ENCODE measurements at regions not wholly inside any gene's neighbourhood (a gene's known extent, or its start where the extent isn't known, plus 50 kb on each side); places are given as distances from the start of the nearest gene placed in this dataset.
A peak's percentile ranks its signal among the peaks of the same experiment; 100 is the strongest.
"Not testable (repeated sequence)": the region's sequence is repeated elsewhere in the genome, so short reads cannot be mapped to it uniquely, and the experiment has no call there.

DNA sequence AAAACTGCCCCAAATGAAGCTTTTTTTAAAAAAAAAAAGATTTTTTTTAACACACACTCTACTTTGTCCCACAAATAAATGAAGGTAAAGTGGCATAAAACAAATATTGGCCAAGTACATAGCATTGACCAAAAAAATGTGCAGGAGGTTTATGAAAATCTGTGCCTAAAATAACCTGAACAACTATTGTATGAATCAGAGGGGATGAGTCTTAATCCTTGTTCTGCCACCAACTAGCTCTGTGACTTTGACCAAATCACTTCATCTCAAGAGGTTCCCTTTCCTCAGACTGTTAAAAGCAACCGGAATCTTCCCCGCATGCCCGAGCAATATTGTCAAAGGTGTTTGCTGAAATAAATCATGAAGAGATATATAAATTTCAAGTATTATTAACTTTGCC, 150.4 kb upstream of the NEBL start:
- no peak for DNase-seq

DNA sequence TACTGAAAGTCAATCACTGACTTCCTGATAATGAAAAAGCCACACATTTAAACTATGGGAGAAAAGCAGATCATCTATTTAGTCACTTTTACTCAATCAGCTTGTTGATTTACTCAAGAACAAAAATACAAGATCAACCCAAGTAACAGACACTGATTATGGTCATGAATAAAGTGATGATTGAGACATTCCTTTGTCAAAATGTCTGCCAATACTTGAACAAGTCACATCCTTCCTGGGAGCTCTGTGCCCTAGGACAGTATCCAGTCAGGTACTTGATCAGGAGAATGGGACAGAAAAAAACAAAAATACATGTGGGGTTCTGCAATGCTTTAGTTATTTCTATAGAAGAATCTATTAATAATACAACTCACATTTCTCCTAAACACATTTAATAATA, 150.0 kb upstream of the NEBL start:
- DNase-seq, result no peak

DNA sequence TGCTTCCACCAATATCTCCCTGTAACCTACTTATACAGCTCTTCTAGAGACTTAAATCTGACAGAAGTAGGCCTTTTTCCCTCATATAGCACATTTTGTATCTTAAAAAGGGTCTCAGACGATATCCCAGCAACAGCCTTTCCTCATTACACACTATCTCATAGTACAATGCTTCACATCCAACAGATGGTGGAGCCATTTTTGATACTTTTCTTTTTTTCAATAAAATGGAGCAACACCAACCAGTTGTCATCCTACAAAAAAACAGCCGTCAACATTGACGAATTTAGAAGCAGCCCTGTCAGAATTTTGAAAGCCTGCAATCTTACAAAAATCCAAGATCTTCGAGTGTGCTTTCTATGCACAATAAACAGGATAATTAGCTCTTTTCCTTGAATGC, 145.9 kb upstream of the NEBL start:
- DNase-seq, result no peak

DNA sequence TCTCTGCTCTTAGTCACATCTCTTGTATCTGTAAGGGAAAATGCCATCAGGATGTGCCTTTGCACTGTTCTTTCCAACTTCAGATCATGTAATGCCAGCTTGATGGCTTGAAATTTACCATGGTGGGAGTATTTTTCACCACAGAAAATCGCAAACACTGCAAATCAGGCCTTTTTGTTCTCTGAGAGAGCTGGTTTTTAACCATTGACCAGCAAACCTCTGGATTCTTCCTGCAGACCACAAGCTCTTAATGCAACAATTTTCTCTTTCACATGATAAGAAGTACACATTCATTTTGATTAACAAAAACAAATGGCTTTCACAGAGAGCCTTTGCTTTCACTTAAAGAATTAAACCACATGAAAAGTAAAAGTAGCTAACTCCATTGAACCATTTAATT, 145.4 kb upstream of the NEBL start:
- DNase-seq, result no peak

DNA sequence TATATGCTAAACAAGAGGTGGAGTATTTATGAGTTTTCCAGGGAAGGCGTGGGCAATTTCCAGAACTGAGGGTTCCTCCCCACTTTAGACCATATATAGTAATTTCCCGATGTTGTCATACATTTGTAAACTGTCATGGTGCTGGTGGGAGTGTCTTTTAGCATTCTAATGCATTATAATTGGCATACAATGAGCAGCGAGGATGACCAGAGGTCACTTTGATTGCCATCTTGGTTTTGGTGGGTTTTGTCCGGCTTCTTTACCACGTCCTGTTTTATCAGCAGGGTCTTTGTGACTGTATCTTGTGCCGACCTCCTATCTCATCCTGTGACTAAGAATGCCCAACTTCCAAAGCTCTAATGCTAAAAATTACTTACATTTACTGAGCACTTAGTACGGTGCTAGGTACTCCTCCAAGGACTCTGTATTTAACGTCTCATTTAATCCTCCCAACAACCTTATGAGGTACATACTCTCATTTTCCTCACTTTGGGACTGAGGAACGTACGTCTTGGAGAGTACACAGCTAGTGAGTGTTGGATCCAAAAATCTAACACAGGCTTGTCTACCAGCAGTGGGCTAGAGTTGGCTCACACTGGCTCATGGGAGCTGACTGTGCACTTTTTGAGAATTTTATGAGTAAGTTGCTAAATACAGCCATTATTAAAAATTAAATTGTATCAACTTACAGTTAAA, 144.8 kb upstream of the NEBL start:
- no peak for DNase-seq

DNA sequence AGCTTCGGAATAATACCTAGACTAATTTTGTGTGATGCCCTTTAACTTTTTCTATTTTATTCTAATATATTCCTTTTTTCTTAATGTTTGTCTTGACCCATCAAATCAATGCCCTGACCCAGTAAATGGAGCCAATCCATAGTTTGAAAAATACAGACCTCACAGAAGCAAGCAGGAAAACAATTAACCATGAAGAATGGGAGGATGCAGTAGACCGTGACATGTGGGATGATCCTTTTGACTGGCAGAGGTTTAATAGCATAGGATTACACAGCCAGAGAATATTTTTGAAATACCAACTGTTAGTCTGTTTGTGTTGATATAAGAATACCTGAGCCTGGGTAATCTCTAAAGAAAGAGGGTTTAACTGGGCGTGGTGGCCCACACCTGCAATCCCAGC, 142.6 kb upstream of the NEBL start:
- DNase-seq, result no peak

DNA sequence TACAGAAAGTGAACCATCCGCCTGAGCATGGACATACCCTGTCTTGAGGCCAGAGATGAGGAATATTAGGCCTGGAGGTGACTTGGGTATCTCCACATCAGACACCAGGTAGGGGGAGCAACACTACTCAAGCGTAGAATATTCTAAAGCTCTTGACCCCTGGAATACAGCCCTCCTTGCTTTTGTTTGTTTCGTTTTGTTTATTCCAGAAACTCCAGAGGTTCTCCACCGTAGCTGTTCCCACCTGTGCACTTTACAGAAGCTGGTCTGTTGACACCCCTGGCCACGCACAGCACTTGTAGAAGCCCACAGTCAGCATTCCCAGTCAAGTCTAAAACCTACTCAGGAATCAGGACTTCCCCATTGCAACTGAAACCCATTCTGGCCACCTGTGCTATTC, 139.6 kb upstream of the NEBL start:
- no peak for DNase-seq

DNA sequence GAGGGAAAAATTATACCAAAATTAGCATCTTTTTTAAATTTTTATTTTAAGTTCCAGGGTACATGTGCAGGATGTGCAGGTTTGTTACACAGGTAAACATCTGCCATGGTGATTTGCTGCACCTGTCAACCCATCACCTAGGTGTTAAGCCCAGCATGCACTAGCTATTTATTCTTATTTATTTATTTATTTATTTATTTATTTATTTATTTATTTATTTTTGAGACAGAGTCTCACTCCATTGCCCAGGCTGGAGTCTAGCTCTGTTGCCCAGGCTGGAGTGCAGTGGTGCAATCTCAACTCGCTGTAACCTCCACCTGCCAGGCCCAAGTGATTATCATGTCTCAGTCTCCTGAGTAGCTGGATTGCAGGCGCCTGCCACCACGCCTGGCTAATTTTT, 137.7 kb upstream of the NEBL start:
- DNase-seq, result not testable (repeated sequence)

DNA sequence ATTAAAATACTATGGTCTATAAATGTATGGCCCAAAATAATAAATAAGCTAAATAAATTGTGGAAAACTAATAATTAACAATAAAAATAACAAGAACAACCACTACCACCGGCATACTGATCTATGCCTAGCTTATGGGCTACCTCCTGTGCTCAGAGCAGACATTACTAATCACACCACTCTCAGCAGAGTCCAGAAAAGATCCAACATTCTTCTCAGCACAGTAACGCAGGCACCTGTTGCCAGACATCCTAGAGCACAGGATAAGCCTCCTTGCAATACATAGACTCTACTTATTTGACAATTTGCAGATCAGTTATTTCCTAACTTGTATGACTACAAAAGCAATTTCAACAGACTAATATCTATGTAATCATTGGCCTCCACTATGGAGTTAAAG, 137.1 kb upstream of the NEBL start:
- no peak for DNase-seq

DNA sequence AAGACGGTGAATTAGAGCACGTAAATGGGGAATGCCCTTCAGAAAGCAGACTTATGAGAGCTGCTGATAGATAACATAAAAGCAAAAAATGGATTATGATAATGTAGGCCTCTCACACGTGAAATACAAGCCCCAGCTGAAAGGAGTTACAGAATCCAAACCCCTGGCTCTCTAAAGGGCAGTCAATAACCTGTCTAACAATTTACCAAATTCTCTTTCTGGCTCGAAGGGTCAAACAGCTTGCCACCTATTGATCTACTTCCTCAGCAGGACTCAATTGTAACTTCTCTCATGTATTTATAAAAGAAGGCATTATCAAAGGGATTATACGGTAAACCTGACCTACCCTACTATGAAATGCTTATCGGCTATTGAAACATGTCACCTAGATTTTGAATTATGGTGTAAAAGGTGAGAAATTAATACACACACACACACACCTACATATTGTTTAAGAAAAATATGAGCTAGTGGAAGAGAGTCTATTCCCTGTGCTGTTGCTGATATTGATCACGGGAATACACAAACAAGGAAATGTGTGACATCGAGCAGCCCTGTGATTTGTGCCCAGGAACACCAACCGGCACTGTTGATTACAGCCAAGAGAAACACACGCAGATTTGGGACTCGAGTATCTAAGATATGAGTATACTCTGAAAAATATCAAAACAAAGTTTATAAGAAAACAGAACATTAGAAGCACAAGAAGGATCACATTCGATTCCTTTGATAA, 135.6 kb upstream of the NEBL start:
- DNase-seq, result no peak

DNA sequence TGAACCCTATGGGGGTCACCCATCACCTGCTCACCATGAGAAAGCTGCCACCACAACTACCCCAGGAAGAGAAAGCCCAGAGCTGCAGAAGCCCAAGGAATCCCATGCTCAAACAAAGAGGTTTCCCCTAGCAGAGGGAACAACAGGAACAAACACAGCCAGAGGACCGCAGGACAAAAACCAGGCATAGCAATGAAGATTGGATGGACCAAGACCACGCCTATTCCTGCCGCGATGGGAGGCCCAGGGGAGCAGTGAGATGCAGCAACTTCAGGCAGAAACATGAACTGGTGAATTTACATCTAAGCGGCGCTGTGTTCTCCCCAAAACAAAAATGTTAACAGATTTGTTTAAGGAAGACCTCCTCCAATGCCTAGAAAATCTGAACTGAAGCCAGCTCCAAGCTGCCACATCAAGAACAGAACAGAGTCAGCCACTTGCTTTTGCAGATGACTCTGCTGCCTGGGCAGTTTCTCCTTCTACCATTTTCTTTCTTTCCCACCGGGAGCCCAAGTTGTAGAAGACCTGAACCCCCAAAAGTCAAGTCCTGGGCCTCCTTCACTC, 134.2 kb upstream of the NEBL start:
- DNase-seq, result no peak

DNA sequence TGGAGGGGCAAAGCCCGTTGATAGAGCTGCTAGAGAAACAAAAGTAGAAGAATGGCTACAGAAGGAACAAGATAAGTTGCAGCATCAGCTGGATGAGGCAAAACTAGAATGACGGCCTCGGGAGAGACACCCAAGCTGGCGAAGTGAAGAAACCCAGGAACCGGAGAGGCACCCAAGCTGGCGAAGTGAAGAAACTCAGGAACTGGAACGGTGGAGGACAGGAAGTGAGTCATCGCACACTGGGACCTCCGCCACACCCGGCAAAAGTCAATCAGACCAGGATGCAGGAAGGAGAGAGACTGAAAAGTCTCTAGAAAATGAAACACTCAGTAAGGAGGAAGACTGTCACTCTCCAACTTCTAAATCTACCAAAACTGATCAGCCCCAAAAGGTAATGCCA, 133.0 kb upstream of the NEBL start:
- peak; percentile 8 to 23 (median 20) for DNase-seq

DNA sequence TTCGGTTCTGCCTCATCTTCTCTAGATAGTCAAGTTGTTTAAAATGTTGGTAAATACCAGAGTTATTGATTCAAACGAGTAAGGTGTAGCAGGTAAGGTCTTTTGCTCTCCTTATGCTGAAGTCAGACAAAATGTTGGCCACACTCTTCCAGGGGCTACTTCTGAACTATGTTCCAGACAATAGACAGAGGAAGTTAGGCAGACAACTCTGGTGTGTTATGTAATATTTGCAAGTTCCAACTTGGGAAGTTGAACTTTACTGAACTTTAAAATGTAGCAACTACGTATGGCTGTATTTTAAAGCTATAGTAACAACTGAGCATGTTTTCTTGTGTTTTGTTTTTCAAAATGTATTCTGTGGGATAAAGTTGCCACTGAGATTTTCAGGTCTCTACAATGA, 125.7 kb upstream of the NEBL start:
- DNase-seq, result peak in 1 of 3 donors; percentile 11

DNA sequence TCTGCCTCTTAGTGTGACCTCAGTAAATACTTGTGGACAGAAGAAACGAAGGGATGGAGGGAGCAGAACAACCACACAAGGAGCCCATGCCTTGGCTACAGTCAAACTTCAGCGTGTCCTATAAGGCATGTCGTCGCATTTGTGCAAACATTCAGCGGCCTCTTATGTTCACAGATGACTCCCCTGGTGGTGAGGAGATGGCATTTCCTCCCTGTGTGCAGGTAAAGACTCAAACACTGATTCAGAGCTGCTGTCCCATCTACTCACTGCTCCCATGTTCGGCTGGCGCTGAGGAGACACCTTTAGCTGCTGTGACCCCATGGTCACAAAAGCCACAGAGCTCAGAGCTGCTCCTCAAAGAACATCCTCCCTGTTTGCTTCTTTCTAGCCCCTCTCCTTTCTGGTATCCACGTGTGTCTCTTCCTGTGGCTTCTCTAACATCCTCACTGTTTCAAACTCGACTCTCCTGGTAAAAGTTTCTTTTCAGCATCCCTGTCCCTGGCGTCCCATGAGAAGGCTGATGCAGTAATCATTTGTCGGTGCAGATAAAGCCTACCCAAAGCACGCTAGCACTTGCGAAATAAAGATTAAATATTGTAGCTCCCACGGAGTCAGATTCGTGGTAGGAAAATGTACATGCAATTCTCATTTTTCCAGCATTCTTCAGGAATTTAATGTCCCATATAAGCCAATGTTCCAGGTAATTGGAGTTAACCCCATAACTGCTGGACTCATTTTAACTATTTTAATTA, 124.9 kb upstream of the NEBL start:
- no peak for DNase-seq

DNA sequence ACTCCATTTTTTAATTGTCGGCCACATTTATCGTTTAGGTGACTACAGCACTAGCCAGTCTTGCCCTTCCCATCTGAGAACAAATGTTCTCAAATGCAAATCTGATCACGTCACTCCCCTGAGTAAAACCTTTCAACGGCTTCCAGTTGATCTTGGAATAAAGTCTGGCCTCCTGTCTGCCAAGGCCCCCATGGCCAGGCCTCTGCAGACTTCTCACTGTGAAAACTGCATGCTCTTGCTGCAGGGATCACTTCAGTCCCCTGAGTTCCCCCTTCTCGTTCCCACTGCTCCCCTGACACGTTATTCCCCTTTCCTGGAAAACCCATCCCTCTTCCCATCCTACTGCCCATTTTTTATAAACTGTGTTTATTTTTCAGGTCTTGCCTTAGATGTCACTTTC, 124.1 kb upstream of the NEBL start:
- DNase-seq, result no peak

DNA sequence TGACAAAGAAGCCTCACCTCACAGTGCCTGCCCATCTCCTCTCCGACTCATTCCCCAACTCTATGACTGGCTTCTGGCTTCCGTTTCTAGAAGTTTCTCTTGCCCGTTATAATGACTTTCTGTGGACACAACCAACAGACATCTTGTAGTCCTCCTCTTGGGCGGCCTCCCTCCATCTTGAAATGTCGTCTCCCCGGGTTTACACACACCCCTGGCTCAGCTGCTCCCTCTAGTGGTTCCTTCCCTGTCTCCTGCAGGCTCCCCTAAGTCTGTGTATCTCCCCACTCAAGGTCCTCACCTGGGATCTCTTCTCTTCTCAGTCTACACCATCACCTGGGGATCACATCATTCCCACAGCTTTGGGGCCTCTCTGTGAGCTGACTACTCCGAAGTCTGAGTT, 123.4 kb upstream of the NEBL start:
- peak in 2 of 3 donors; percentile 3 to 12 for DNase-seq

DNA sequence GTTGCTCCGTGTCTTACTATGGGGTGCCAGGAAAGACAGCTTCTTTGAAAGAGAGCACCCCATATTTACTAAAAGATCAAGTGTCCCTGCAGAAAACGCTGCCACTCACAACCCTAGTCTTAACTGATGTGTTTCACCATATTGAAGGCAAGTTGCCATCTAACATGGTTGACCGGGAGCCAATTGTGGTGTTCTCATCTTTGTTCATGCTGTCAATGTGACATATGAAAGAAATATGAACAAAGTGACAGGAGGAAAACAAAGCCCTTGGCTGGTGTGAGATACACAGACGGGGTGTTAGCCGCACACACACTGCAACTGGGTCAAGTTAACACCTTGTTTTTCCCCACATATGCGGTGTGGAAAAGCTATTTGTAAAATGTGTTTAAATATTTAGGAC, 122.3 kb upstream of the NEBL start:
- no peak for DNase-seq

DNA sequence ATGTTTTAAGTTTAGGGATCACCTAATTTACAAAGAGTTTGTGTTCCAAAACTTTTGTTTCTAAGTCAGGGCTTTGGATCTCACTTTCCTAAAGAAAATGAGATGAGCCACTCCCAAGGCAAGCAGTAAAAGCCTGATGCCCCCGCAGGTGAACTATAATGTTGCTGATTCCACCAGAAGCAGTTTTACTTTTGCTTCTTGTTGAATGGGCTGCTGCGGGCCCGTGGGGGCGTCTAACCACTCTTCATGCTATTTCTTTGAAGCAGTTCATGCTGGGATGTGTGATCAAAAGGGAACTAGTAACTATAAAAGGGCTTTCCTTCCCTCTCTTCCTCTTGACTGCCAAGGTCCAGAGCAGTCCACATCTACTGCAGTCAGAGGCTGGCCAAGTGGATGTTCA, 118.7 kb upstream of the NEBL start:
- no peak for DNase-seq

DNA sequence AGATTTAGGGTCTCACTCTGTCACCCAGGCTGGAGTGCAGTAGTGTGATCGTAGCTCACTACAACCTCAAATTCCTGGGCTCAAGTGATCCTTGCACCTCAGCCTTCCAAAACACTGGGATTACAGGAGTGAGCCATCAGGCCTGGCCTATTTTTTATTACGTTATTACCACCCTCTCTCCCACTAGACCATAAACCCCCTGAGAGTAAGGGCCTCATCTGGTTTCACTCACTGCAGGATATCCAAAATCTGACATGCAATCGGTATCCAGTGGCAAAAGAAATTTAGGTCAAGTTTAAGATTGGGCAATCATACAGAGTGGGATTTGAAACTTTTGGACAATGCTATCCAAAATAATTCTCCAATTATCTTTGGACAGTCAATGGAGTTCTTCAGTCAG, 117.0 kb upstream of the NEBL start:
- no peak for DNase-seq

DNA sequence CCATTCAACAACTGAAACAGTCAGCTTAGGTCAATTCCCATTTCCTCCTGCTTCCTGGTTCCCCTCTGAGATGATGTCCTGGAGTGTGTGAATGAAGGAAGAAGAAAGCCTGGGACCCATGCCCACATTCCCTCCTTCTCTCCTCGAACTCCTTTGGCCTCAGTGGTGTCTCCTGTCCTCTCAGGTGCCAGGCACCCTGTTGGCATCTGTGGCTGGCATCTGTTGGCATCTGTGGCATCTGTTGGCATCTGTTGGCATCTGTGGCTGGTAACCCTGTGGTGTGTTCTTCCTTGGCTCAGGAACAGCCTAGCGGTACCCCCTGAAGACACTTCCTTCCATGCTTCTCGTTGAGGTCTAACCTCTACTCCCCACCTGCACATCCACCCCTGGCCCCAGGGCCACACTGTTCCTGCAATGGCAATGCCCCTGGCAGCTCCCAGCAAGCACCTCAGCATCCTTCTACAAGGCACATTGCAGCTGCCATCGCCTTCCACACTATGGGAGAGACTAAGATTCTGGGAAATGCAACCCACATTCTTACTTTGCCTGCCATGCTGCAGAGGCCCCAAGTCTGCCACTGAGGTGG, 114.4 kb upstream of the NEBL start:
- DNase-seq, result no peak

DNA sequence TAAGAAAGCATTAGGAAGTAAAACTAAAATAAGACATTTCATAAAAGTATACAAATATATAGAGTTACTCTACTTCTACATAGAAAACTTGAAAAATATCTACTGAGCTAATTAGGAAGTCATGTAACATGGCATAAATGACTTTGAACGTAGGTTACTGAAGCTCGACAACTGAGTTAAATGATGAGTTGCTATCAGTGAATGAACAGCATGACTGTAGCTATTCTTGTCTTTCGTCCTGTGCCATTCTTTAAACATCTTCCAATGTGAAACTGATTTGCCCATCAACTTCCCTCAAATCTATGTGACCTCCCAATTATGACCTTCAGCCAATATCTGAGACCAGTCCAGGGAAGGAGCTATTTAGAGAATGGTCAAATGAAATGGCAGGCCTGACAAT, 113.5 kb upstream of the NEBL start:
- no peak for DNase-seq

DNA sequence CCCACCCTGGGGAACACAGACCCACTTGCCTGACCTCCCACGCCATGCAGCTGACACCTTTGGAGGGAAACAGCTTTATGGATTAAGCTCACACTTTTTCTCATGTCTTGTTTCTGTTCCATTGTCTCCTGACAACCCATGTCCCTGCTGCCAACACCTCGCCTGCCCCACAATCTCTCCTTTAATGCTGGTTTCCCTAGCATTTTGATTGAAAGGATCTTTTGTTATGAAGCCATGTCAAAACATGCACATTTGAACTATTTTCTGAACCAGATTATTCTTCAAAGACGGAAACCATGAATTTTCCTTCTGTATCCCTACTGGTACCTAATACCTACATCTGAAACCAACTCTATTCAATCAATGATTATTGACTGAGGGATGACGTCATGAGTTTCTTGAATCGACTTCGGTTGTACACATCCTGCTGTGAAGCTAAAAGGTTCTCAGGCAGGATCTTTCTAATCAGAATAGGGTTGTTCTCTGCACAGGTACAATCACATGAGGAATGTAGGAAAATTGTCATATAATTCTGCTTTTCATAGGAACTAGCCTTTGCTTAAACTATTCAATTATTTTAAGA, 106.2 kb upstream of the NEBL start:
- no peak for DNase-seq

All from suppressor macrophage treated with lipopolysaccharide for 1 hour (primary cell).